GM23338 (cell line): ENCODE measurements at regions not wholly inside any gene's neighbourhood (a gene's known extent, or its start where the extent isn't known, plus 50 kb on each side); places are given as distances from the start of the nearest gene placed in this dataset.
A peak's percentile ranks its signal among the peaks of the same experiment; 100 is the strongest.

ENCODE experiments used
- ATAC-seq: fragments of 200-7000 bp; cut with Tn5 transposase; 3 replicates; pipeline ENCODE4 v1.9.1; 2020
- DNase-seq: peaks from one replicate; pipeline ENCODE4 v3.0.0-alpha.2; 2015; ENCODE audit warnings: low spot score
- H2AFZ ChIP-seq: fragments of 200-600 bp; sonication (generic); 2 replicates; pipeline ENCODE4 v1.8.0; 2016; ENCODE audit warnings: antibody characterized with exemption, mild to moderate bottlenecking, moderate library complexity
- H3F3A ChIP-seq: fragments of 200-600 bp; sonication (generic); replicated peaks from 2 replicates; pipeline ENCODE4 v1.8.0; 2017; ENCODE audit warnings: antibody characterized with exemption, mixed run types, low read depth
- H3K27ac ChIP-seq: fragments of 200-600 bp; sonication (generic); 2 replicates; pipeline ENCODE4 v1.6.1; 2016; ENCODE audit warnings: low read depth
- H3K27me3 ChIP-seq: fragments of 200-600 bp; sonication (generic); 2 replicates; pipeline ENCODE4 v1.8.0; 2016; ENCODE audit warnings: mild to moderate bottlenecking, mixed run types, moderate library complexity; ENCODE audit not compliant: insufficient read depth
- H3K36me3 ChIP-seq: fragments of 200-600 bp; sonication (generic); 2 replicates; pipeline ENCODE4 v1.8.0; 2016; ENCODE audit warnings: mild to moderate bottlenecking; ENCODE audit not compliant: insufficient read depth
- H3K4me1 ChIP-seq: fragments of 200-600 bp; sonication (generic); 2 replicates; pipeline ENCODE4 v1.8.0; 2016; ENCODE audit warnings: mild to moderate bottlenecking, moderate library complexity; ENCODE audit not compliant: insufficient read depth
- H3K4me2 ChIP-seq: fragments of 200-600 bp; sonication (generic); 2 replicates; pipeline ENCODE4 v1.7.1; 2017; ENCODE audit warnings: mixed run types
- H3K4me3 ChIP-seq: fragments of 200-600 bp; sonication (generic); 2 replicates; pipeline ENCODE4 v1.6.1; 2016; ENCODE audit warnings: mixed run types
- H3K79me2 ChIP-seq: fragments of 200-600 bp; sonication (generic); replicated peaks from 2 replicates; pipeline ENCODE4 v1.8.0; 2017; ENCODE audit warnings: mild to moderate bottlenecking; ENCODE audit not compliant: insufficient read depth
- H3K9me2 ChIP-seq: fragments of 200-600 bp; sonication (generic); 2 replicates; pipeline ENCODE4 v1.8.0; 2017; ENCODE audit not compliant: insufficient read depth
- H4K20me1 ChIP-seq: fragments of 200-600 bp; sonication (generic); replicated peaks from 2 replicates; pipeline ENCODE4 v1.8.0; 2017; ENCODE audit warnings: mild to moderate bottlenecking; ENCODE audit not compliant: insufficient read depth
- H3K27ac Mint-ChIP-seq: 2 replicates; pipeline ENCODE4 v1.8.0; 2020; ENCODE audit warnings: inconsistent platforms, mild to moderate bottlenecking, moderate library complexity, mixed read lengths
- H3K27me3 Mint-ChIP-seq: 3 replicates; pipeline ENCODE4 v1.8.0; 2022; ENCODE audit warnings: low read depth, mild to moderate bottlenecking, moderate library complexity, mixed read lengths, inconsistent platforms; ENCODE audit not compliant: insufficient read depth, poor library complexity
- H3K36me3 Mint-ChIP-seq: 3 replicates; pipeline ENCODE4 v1.8.0; 2021; ENCODE audit warnings: low read depth, mild to moderate bottlenecking, inconsistent platforms, moderate library complexity, mixed read lengths
- H3K4me1 Mint-ChIP-seq: 3 replicates; pipeline ENCODE4 v1.8.0; 2020; ENCODE audit warnings: mild to moderate bottlenecking, inconsistent platforms, mixed read lengths
- H3K4me3 Mint-ChIP-seq: 3 replicates; pipeline ENCODE4 v1.8.0; 2021; ENCODE audit warnings: moderate library complexity, mild to moderate bottlenecking, inconsistent platforms, mixed read lengths
- H3K9me3 Mint-ChIP-seq: 3 replicates; pipeline ENCODE4 v1.8.0; 2020; ENCODE audit warnings: moderate library complexity, mild to moderate bottlenecking, inconsistent platforms, mixed read lengths
- CREB1 ChIP-seq: fragments of 250-450 bp; sonication (Bioruptor Pico); IDR thresholded peaks from 2 replicates; pipeline ENCODE4 v1.5.0; 2020; ENCODE audit warnings: low read depth, mild to moderate bottlenecking, moderate library complexity
- CTCF ChIP-seq, 2 experiments: fragments of 200-600 bp in 1 of 2; sonication (generic) in 1 of 2; conservative IDR thresholded peaks; 2 replicates each; pipeline versions ENCODE4 v1.5.1 to v1.6.1; 2016 to 2017; ENCODE audit warnings: antibody characterized with exemption in 2 of 2, low read depth in 2 of 2, mild to moderate bottlenecking in 2 of 2, moderate library complexity in 1 of 2
- ETS1 ChIP-seq: IDR thresholded peaks from 2 replicates; pipeline ENCODE4 v1.6.1; 2016; ENCODE audit warnings: antibody characterized with exemption
- JUNB ChIP-seq: IDR thresholded peaks from one replicate; pipeline ENCODE4 v1.6.1; 2016; ENCODE audit warnings: antibody characterized with exemption; ENCODE audit not compliant: unreplicated experiment
- NANOG ChIP-seq: IDR thresholded peaks from 2 replicates; pipeline ENCODE4 v1.6.1; 2016; ENCODE audit warnings: antibody characterized with exemption, borderline replicate concordance
- POLR2AphosphoS5 ChIP-seq: IDR thresholded peaks from 2 replicates; pipeline ENCODE4 v1.6.1; 2016; ENCODE audit warnings: antibody characterized with exemption, low read depth
- ZNF331 ChIP-seq: fragments of 250-450 bp; sonication (Bioruptor Pico); IDR thresholded peaks from 2 replicates; pipeline ENCODE4 v1.5.0; 2020; ENCODE audit warnings: low read depth, mild to moderate bottlenecking, moderate library complexity
- ZNF462 ChIP-seq: fragments of 250-450 bp; sonication (Bioruptor Pico); IDR thresholded peaks from 2 replicates; pipeline ENCODE4 v1.5.0; 2020; ENCODE audit warnings: mild to moderate bottlenecking, moderate library complexity

- Mint-ChIP-seq H3K4me3 (no peak overlapping the region), H3K27me3 (peaks cover 5% of the 10 kb centered on the region), H3K36me3 (no peaks in the 10 kb centered on the region), H3K9me3 (no peaks in the 10 kb centered on the region), H3K27ac (no peak overlapping the region), H3K4me1 (no peaks in the 10 kb centered on the region)
- Histone ChIP-seq H3K4me3 (no peak overlapping the region), H3K79me2 (no peaks in the 10 kb centered on the region), H3F3A (no peaks in the 10 kb centered on the region), H3K36me3 (peaks cover 15% of the 10 kb centered on the region), H3K4me1 (no peaks in the 10 kb centered on the region), H2AFZ (no peak overlapping the region), H3K27ac (no peak overlapping the region), H3K4me2 (no peak overlapping the region), H3K9me2 (no peaks in the 10 kb centered on the region), H3K27me3 (no peaks in the 10 kb centered on the region), H4K20me1 (no peaks in the 10 kb centered on the region)
- TF ChIP-seq ZNF331 (no peak), NANOG (no peak), ZNF462 (CRISPR knock-in tag) (no peak), CREB1 (CRISPR knock-in tag) (no peak), CTCF (conservative IDR thresholded peaks at IDR 0.05; ENCODE audit: low read depth in 2 of 2) (0 out of 4 replicates have a peak, but pooled peaks of 1 of the 2 experiments have one; percentile 2), POLR2AphosphoS5 (no peak), ETS1 (no peak), JUNB (no peak)
- ATAC-seq (peak; percentile 32; the same call in 1 of the 3 replicates), DNase-seq (no peak)
Observed at GRCh38 chr15:53351373-53351772, 408.1 kb downstream of the WDR72 start.
